GM12891 (cell line): ENCODE measurements at regions not wholly inside any gene's neighbourhood (a gene's known extent, or its start where the extent isn't known, plus 50 kb on each side); places are given as distances from the start of the nearest gene placed in this dataset.

Experiments used
- POLR2A ChIP-seq: IDR thresholded peaks from 2 replicates; pipeline ENCODE4 v1.6.1; 2011; ENCODE audit warnings: low read depth, low read length, control low read depth
- SPI1 ChIP-seq: IDR thresholded peaks from 2 replicates; pipeline ENCODE4 v1.6.1; 2011; ENCODE audit warnings: low read depth, low read length, control low read depth
- TAF1 ChIP-seq: IDR thresholded peaks from 2 replicates; pipeline ENCODE4 v1.6.1; 2011; ENCODE audit warnings: low read depth, low read length, control low read depth

DNA sequence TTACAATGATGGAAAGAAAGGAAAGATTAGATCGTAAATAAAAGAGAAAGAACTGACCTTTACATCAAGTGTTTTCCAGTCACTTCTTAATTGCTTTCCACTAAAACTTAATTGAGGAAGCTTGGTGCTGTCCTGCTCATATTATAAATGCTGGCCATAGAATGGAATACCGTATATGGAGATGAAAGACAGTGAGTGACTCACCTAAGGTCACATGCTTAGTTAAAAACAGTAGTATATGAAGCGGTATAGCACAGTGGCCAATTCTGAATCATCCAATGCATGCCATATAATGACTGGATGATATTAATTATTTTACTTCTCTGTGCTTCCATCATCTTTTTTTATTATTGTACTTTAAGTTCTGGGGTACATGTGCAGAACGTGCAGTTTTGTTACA, 482.4 kb upstream of the SGCD start:
- TF ChIP-seq POLR2A (no peak), SPI1 (no peak), TAF1 (no peak)
